GM23338 (cell line): ENCODE measurements at regions not wholly inside any gene's neighbourhood (a gene's known extent, or its start where the extent isn't known, plus 50 kb on each side); places are given as distances from the start of the nearest gene placed in this dataset.

Source experiments
- CREB1 ChIP-seq: fragments of 250-450 bp; sonication (Bioruptor Pico); IDR thresholded peaks from 2 replicates; pipeline ENCODE4 v1.5.0; 2020; ENCODE audit warnings: low read depth, mild to moderate bottlenecking, moderate library complexity
- EZH2 ChIP-seq: fragments of 200-600 bp; sonication (generic); IDR thresholded peaks from one replicate; pipeline ENCODE4 v1.8.0; 2017; ENCODE audit warnings: antibody characterized with exemption, mild to moderate bottlenecking, low read depth; ENCODE audit not compliant: unreplicated experiment
- JUNB ChIP-seq: IDR thresholded peaks from one replicate; pipeline ENCODE4 v1.6.1; 2016; ENCODE audit warnings: antibody characterized with exemption; ENCODE audit not compliant: unreplicated experiment
- NANOG ChIP-seq: IDR thresholded peaks from 2 replicates; pipeline ENCODE4 v1.6.1; 2016; ENCODE audit warnings: antibody characterized with exemption, borderline replicate concordance
- POLR2AphosphoS5 ChIP-seq: IDR thresholded peaks from 2 replicates; pipeline ENCODE4 v1.6.1; 2016; ENCODE audit warnings: antibody characterized with exemption, low read depth
- ZNF114 ChIP-seq: fragments of 250-450 bp; sonication (Bioruptor Pico); IDR thresholded peaks from 2 replicates; pipeline ENCODE4 v1.5.0; 2020; ENCODE audit warnings: mild to moderate bottlenecking, moderate library complexity
- ZNF331 ChIP-seq: fragments of 250-450 bp; sonication (Bioruptor Pico); IDR thresholded peaks from 2 replicates; pipeline ENCODE4 v1.5.0; 2020; ENCODE audit warnings: low read depth, mild to moderate bottlenecking, moderate library complexity
- TF ChIP-seq, protein P1 (sequence below), 2 experiments: fragments of 200-600 bp in 1 of 2; sonication (generic) in 1 of 2; conservative IDR thresholded peaks; 2 replicates each; pipeline versions ENCODE4 v1.5.1 to v1.6.1; 2016 to 2017; ENCODE audit warnings: antibody characterized with exemption in 2 of 2, low read depth in 2 of 2, mild to moderate bottlenecking in 2 of 2, moderate library complexity in 1 of 2
- TF ChIP-seq, protein P2 (sequence below): IDR thresholded peaks from one replicate; pipeline ENCODE4 v1.6.1; 2018; ENCODE audit warnings: antibody characterized with exemption; ENCODE audit not compliant: unreplicated experiment
- TF ChIP-seq, protein P3 (sequence below): IDR thresholded peaks from 2 replicates; pipeline ENCODE4 v1.6.1; 2016; ENCODE audit warnings: antibody characterized with exemption

DNA sequence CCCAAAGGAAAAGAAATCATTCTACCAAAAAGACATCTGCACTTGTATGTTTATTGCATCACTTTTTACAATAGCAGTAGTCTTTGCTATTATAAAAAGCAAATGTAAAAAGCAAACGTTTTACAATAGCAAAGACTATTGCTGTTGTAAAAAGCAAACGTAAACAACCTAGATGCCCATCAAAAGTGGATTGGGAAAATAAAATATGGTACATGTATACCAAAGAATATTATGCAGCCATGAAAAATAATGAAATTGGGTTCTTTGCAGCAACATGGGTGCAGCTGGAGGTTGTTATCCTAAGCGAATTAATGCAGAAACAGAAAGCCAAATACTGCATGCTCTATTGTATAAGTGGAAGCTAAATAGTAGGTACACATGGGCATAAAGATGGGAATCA, 97.3 kb upstream of the ZBTB20 start:
- TF ChIP-seq CREB1 (CRISPR knock-in tag) (no peak), EZH2 (no peak), POLR2AphosphoS5 (no peak), JUNB (no peak), ZNF114 (CRISPR knock-in tag) (no peak), ZNF331 (CRISPR knock-in tag) (no peak), NANOG (no peak)
- TF ChIP-seq, protein P1, sequence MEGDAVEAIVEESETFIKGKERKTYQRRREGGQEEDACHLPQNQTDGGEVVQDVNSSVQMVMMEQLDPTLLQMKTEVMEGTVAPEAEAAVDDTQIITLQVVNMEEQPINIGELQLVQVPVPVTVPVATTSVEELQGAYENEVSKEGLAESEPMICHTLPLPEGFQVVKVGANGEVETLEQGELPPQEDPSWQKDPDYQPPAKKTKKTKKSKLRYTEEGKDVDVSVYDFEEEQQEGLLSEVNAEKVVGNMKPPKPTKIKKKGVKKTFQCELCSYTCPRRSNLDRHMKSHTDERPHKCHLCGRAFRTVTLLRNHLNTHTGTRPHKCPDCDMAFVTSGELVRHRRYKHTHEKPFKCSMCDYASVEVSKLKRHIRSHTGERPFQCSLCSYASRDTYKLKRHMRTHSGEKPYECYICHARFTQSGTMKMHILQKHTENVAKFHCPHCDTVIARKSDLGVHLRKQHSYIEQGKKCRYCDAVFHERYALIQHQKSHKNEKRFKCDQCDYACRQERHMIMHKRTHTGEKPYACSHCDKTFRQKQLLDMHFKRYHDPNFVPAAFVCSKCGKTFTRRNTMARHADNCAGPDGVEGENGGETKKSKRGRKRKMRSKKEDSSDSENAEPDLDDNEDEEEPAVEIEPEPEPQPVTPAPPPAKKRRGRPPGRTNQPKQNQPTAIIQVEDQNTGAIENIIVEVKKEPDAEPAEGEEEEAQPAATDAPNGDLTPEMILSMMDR (conservative IDR thresholded peaks at IDR 0.05; ENCODE audit: low read depth in 2 of 2): no peak
- TF ChIP-seq, protein P2, sequence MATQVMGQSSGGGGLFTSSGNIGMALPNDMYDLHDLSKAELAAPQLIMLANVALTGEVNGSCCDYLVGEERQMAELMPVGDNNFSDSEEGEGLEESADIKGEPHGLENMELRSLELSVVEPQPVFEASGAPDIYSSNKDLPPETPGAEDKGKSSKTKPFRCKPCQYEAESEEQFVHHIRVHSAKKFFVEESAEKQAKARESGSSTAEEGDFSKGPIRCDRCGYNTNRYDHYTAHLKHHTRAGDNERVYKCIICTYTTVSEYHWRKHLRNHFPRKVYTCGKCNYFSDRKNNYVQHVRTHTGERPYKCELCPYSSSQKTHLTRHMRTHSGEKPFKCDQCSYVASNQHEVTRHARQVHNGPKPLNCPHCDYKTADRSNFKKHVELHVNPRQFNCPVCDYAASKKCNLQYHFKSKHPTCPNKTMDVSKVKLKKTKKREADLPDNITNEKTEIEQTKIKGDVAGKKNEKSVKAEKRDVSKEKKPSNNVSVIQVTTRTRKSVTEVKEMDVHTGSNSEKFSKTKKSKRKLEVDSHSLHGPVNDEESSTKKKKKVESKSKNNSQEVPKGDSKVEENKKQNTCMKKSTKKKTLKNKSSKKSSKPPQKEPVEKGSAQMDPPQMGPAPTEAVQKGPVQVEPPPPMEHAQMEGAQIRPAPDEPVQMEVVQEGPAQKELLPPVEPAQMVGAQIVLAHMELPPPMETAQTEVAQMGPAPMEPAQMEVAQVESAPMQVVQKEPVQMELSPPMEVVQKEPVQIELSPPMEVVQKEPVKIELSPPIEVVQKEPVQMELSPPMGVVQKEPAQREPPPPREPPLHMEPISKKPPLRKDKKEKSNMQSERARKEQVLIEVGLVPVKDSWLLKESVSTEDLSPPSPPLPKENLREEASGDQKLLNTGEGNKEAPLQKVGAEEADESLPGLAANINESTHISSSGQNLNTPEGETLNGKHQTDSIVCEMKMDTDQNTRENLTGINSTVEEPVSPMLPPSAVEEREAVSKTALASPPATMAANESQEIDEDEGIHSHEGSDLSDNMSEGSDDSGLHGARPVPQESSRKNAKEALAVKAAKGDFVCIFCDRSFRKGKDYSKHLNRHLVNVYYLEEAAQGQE: no peak
- TF ChIP-seq, protein P3, sequence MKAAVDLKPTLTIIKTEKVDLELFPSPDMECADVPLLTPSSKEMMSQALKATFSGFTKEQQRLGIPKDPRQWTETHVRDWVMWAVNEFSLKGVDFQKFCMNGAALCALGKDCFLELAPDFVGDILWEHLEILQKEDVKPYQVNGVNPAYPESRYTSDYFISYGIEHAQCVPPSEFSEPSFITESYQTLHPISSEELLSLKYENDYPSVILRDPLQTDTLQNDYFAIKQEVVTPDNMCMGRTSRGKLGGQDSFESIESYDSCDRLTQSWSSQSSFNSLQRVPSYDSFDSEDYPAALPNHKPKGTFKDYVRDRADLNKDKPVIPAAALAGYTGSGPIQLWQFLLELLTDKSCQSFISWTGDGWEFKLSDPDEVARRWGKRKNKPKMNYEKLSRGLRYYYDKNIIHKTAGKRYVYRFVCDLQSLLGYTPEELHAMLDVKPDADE: no peak
